ENCODE measurements at regions not wholly inside any gene's neighbourhood (a gene's known extent, or its start where the extent isn't known, plus 50 kb on each side); places are given as distances from the start of the nearest gene placed in this dataset.
A peak's percentile ranks its signal among the peaks of the same experiment; 100 is the strongest.

DNA sequence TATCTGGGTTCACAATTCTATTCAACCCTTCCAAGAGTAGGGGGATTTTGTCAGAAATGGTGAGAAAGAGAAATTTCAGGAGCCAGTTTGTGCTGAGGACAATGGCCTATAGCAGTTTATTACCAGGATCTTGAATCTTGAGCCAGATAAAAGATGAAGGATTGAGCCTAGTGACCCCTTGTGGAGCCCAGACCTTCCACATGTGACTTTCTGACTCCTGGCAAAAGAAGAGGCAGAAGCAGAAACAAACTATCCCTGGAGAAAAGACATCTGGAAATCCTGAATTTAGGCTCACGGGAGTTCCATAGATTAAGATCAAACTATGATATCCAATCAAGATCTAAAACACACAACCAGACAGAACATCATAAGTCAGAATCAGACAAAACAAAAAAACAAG lies 60.9 kb upstream of the CHRM2 start:
- H3K4me3 ChIP-seq (ENCODE audit: low read depth, low read length), result no peak overlapping the region
- DNase-seq (ENCODE audit: low read depth), result no peak
- TF ChIP-seq, protein P1, sequence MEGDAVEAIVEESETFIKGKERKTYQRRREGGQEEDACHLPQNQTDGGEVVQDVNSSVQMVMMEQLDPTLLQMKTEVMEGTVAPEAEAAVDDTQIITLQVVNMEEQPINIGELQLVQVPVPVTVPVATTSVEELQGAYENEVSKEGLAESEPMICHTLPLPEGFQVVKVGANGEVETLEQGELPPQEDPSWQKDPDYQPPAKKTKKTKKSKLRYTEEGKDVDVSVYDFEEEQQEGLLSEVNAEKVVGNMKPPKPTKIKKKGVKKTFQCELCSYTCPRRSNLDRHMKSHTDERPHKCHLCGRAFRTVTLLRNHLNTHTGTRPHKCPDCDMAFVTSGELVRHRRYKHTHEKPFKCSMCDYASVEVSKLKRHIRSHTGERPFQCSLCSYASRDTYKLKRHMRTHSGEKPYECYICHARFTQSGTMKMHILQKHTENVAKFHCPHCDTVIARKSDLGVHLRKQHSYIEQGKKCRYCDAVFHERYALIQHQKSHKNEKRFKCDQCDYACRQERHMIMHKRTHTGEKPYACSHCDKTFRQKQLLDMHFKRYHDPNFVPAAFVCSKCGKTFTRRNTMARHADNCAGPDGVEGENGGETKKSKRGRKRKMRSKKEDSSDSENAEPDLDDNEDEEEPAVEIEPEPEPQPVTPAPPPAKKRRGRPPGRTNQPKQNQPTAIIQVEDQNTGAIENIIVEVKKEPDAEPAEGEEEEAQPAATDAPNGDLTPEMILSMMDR (IDR thresholded peaks at IDR 0.05; ENCODE audit: insufficient read depth, low read depth, low read length), result peak; percentile 7

DNA sequence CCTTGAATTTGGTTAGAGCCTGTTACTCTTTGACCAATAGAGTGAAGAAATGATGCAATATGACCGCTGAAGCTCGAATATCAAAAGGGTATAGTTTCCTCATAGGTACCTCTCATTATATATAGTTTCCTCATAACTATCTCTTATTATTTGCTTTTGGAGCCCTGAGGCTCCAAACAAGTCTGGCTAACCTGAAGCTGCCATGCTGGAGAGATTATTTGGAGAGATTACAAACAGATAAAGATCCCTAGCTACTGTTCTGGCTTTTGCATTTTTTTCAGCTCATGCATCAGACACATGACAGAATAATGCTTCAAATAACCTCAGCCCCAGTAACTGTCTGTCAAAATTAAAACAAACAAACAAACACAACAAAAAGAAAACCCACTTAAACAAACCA lies 65.4 kb upstream of the CHRM2 start:
- no peak for DNase-seq (ENCODE audit: low read depth)
- H3K4me3 ChIP-seq (ENCODE audit: low read depth, low read length), result no peak overlapping the region
- TF ChIP-seq, protein P1 (IDR thresholded peaks at IDR 0.05; ENCODE audit: insufficient read depth, low read depth, low read length), result no peak

DNA sequence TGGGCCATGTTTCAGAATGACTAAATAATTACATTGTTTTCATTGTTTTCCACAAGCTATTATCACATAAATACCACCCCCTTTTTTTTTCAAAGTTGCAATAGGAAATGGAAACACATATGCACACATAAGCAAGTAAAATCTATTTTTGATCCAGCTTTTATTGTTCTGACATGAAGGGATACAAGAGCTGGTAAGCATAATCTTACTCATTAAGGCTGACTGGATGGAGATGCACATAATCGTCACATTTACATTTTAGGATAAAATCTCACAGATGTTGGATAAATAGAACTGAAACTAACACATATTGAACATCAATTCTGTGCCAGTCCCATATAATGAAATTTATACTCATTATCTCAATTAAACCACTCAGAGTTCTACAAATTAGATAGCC lies 84.5 kb upstream of the CHRM2 start:
- H3K4me3 ChIP-seq (ENCODE audit: low read depth, low read length), result no peak overlapping the region
- TF ChIP-seq, protein P1 (IDR thresholded peaks at IDR 0.05; ENCODE audit: insufficient read depth, low read depth, low read length), result no peak
- DNase-seq (ENCODE audit: low read depth), result no peak

DNA sequence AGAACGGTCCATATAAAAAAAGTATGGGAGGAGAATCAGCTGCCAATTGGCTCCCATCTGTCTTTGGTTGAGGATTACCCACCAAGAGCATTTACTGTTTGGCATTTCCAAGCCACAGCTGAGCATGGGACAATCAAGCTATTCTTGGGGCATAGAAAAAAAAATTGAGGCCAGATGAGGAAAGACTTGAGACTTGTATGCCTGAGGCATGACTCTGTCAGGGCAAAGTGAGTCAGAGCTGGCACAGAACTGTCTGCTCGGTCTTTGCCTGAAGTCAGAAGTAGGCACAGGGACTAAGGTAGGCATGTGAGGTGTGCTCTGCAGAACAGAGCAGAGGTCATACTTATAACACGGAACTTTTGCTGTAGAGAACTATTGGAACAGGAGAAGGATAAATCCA lies 126.5 kb upstream of the CHRM2 start:
- DNase-seq (ENCODE audit: low read depth), result no peak
- TF ChIP-seq, protein P1 (IDR thresholded peaks at IDR 0.05; ENCODE audit: insufficient read depth, low read depth, low read length), result no peak
- no peak overlapping the region for H3K4me3 ChIP-seq (ENCODE audit: low read depth, low read length)

DNA sequence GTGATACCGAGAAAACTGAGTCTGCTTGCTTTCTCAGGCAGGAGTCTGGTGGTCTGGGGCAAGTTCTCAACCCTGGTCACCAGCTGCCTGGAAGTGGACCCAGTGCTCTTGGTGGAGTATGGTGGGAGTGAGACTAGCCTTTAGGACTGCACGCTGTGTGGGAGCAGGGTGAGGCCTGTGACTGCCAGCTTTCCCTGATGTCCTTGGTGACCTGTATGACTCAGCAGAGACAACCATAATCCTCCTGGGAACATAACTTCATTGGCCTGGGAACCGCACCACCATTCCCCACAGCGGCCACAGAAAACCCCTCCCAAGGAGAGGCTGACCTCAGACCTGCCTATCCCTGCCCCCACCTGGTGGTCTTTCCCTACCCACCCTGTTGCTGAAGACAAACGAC lies 139.5 kb upstream of the CHRM2 start:
- no peak for DNase-seq (ENCODE audit: low read depth)
- TF ChIP-seq, protein P1 (IDR thresholded peaks at IDR 0.05; ENCODE audit: insufficient read depth, low read depth, low read length), result no peak
- no peak overlapping the region for H3K4me3 ChIP-seq (ENCODE audit: low read depth, low read length)

DNA sequence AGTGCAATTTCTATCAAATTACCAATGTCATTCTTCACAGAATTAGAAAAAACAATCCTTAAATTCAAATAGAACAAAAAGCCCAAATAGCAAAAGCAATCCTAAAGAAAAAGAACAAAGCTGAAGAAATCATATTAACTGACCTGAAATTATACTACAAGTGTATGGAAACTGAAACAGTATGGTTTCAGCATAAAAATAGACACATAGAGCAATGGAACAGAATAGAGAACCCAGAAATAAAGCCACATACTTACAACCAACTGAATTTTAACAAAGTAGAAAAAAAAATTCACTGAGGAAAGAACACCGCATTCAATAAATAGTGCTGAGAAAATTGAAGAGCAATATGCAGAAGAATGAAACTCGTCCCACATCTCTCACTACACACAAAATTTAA lies 142.0 kb upstream of the CHRM2 start:
- no peak for DNase-seq (ENCODE audit: low read depth)
- no peak overlapping the region for H3K4me3 ChIP-seq (ENCODE audit: low read depth, low read length)
- TF ChIP-seq, protein P1 (IDR thresholded peaks at IDR 0.05; ENCODE audit: insufficient read depth, low read depth, low read length), result no peak

DNA sequence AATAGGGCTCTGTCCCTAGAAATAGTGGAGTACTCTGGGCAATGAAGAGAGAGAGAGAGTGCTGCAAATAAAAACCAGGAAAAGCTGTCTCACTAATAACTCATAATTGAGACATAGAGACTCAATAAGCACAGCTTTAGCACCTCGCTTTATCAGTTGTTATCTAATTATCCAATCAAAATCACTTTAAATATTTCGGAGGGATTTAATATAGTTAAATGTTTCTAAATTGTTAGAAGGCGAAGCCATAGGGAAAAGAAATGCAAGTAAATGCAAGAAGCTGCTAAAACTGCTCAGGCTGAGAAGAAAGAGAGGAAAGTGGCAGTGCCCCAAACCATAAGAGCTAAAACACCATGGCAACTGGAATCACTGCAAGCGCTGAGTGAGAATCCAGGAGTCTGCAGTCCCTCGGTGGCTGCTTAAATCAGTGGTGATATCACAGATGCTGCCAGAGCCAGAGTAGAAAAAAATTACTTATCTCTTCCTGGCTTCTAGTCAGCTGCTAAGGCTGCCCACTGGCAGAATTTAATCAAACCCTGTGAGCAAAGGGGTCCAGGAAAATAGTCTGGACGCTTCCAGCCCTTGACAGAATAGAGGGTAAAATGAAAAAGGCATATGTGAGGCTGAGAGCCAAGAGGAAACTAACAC lies 150.4 kb upstream of the CHRM2 start:
- TF ChIP-seq, protein P1 (IDR thresholded peaks at IDR 0.05; ENCODE audit: insufficient read depth, low read depth, low read length), result no peak
- DNase-seq (ENCODE audit: low read depth), result no peak
- H3K4me3 ChIP-seq (ENCODE audit: low read depth, low read length), result no peak overlapping the region
